ENCODE measurements at regions not wholly inside any gene's neighbourhood (a gene's known extent, or its start where the extent isn't known, plus 50 kb on each side); places are given as distances from the start of the nearest gene placed in this dataset.

- TF ChIP-seq POLR2A (IDR thresholded peaks at IDR 0.05) (peak; percentile 21), CTCF (IDR thresholded peaks at IDR 0.05) (no peak)
Observed at GRCh38 chr15:31158858-31159569, 57.5 kb upstream of the TRPM1 start.

Data from right lobe of liver (tissue), 4 donors.